Choroid plexus epithelial cell (primary cell): ENCODE measurements at regions not wholly inside any gene's neighbourhood (a gene's known extent, or its start where the extent isn't known, plus 50 kb on each side); places are given as distances from the start of the nearest gene placed in this dataset.

Experiments used
- DNase-seq: peaks from one replicate; pipeline ENCODE4 v3.0.0-alpha.2; 2010; ENCODE audit warnings: low read depth
- H3K4me3 ChIP-seq: 2 replicates; pipeline ENCODE4 v1.5.1; 2011; ENCODE audit warnings: low read depth, mild to moderate bottlenecking, control low read depth, low read length, moderate library complexity
- TF ChIP-seq, protein P1 (sequence below): conservative IDR thresholded peaks from 2 replicates; pipeline ENCODE4 v1.5.1; 2011; ENCODE audit warnings: low read depth, mild to moderate bottlenecking, control low read depth, inconsistent platforms, low read length, moderate library complexity

DNA sequence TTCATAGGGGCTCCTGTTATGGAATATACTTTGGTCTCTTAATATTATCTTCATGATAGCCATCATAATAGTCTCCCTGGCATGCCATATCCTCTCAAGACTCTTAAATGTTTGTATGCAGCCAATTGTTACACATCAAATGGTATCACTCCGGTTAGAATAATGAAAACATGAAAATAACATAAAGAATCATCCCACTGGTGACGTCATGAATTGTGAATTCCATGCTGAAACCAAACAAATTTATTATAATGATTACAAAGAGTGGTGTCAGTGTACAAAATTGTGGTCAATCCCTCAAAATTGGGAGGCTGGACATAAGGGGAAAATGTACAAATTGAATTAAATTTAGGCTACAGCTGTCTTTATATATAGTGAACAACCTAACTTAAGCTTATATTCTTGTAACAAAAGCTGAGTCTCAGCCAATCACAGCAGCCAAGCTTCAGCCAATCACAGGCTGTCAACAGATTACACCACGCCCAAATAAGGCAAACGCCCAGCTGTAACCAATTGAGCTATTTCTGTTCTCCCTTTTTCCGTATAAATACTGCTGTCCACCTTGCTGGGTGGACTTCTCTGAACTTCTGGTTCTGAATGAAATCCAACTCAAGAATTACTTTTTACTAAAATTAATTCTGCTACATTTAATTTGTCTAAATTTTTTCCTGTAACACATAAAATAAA is 156.1 kb downstream of the CHD9NB start:
- TF ChIP-seq, protein P1, sequence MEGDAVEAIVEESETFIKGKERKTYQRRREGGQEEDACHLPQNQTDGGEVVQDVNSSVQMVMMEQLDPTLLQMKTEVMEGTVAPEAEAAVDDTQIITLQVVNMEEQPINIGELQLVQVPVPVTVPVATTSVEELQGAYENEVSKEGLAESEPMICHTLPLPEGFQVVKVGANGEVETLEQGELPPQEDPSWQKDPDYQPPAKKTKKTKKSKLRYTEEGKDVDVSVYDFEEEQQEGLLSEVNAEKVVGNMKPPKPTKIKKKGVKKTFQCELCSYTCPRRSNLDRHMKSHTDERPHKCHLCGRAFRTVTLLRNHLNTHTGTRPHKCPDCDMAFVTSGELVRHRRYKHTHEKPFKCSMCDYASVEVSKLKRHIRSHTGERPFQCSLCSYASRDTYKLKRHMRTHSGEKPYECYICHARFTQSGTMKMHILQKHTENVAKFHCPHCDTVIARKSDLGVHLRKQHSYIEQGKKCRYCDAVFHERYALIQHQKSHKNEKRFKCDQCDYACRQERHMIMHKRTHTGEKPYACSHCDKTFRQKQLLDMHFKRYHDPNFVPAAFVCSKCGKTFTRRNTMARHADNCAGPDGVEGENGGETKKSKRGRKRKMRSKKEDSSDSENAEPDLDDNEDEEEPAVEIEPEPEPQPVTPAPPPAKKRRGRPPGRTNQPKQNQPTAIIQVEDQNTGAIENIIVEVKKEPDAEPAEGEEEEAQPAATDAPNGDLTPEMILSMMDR = no peak
- H3K4me3 ChIP-seq = no peak overlapping the region
- no peak for DNase-seq

DNA sequence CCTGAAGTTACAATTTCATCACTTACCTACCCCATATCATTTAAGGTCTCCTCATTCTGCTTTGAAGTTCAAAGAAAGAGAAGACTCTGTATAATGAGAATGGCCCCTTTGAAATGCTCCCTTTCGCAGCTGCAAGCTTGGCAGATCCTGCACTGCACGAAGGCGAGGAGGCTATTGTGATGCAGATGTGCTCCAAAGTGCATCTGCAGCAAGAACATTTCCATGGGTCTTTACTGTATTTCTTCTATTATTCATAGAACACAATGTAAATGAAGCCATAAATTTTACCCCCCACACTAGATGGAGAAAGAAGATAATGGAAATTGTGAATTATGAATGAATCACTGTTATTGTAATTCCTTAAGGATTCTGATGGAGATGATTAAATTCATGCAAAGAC is 178.7 kb downstream of the CHD9NB start:
- DNase-seq = no peak
- no peak overlapping the region for H3K4me3 ChIP-seq
- TF ChIP-seq, protein P1 = no peak

- TF ChIP-seq, protein P1 = no peak
Measured at GRCh38 chr16:52872731-52873130, 180.0 kb downstream of the CHD9NB start.

GRCh38 chr16:52871481-52871880 is 181.2 kb downstream of the CHD9NB start:
- no peak overlapping the region for H3K4me3 ChIP-seq
- TF ChIP-seq, protein P1 = no peak
- no peak for DNase-seq

More at GRCh38 chr16:52872731-52873130, 180.0 kb downstream of the CHD9NB start:
- no peak for DNase-seq
- H3K4me3 ChIP-seq = no peak overlapping the region

DNA sequence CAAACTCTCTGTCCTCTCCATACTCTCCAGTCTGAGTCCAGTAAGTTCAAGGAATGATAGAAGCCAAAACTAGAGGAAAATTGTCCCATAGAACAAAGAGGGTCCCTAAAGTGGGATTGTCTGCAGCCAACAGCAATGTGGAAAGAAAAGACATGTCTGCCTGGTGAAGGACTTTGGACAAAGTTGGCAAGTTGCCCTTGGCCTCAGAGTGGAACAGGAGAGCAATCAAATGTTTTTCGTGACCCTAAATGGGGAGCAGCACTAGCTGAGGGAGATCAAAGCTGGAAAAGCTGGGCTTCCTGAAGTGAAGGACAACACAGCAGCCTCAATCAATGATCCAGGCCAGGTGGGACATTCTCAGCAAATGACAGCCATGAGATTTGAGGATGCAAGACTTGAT is 183.5 kb downstream of the CHD9NB start:
- TF ChIP-seq, protein P1 = no peak

GRCh38 chr16:52863000-52863399 is 189.7 kb downstream of the CHD9NB start:
- DNase-seq = no peak
- TF ChIP-seq, protein P1 = no peak
- no peak overlapping the region for H3K4me3 ChIP-seq

More for the DNA sequence above, 183.5 kb downstream of the CHD9NB start:
- no peak for DNase-seq
- H3K4me3 ChIP-seq = no peak overlapping the region

DNA sequence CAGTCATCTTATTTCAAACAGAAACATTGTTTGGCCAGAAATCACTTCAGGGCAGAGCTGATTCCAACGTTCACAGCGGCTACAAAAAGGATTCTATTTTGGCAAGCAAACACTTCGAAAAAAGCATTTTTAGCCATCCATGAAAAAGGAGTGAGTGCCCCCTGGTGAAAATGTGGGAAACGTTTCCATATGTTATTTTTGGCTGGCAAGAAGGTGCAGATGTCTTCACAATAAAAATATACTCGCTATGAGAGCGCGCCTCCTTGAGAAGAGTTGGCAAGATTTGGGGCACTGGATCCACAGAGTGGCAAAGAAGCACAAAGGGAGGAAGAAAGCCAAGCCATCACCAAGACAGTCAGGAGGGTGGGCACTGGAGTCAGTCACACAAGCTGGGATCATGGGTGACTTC is 191.1 kb downstream of the CHD9NB start:
- no peak overlapping the region for H3K4me3 ChIP-seq
- TF ChIP-seq, protein P1 = no peak
- peak; percentile 0 for DNase-seq
